ENCODE measurements at regions not wholly inside any gene's neighbourhood (a gene's known extent, or its start where the extent isn't known, plus 50 kb on each side); places are given as distances from the start of the nearest gene placed in this dataset.

DNA sequence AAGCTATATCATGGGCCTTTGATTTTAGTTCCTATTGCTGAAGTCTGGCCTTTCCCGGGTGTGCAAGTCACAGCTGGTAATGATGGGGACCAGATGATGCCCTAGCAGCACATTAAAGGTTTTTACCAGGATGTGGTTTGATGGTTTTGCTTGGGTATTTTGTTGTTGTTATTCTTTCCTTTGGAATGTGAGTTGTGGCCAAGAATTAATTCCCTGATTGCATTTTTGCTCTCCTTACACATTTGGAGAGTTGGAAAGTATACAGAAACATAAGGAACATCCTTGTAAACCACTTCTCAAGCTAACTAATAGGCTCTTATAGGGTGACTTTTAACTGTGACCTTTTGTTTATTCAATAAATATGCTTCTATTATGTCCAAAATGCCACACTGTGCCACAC, 154.1 kb upstream of the MMADHC start:
- H3K4me1 Mint-ChIP-seq (ENCODE audit: low read depth): no peaks in the 10 kb centered on the region
- no peak for DNase-seq (ENCODE audit: low spot score)
- no peak overlapping the region for H3K4me3 Mint-ChIP-seq (ENCODE audit: low read depth)
- no peak overlapping the region for H3K27ac Mint-ChIP-seq
- H3K36me3 Mint-ChIP-seq (ENCODE audit: low read depth): no peaks in the 10 kb centered on the region
- no peaks in the 10 kb centered on the region for H3K27me3 Mint-ChIP-seq (ENCODE audit: low read depth)
- H3K9me3 Mint-ChIP-seq: no peaks in the 10 kb centered on the region
- intact Hi-C loops (cut with micrococcal nuclease): no loop called here

DNA sequence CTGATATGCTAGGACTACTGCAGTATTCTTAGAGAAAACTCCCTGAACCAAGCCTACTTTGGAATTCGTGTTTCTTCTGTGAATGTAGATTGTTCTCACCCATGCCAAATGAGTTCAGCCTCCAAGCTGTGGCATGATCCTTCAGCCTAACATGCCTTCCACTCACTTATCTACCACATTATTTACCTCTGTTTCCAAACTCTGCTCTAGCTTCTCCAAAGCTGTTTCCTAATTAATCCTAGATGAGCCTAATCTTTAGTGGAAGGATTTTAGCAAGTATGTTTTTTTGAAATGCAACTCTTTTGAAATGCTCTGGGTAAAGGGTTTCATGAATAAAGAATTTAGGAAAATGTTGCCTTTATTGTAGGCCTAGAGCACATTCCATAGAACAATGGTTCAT, 152.9 kb upstream of the MMADHC start:
- H3K4me1 Mint-ChIP-seq (ENCODE audit: low read depth): no peaks in the 10 kb centered on the region
- intact Hi-C loops (cut with micrococcal nuclease): no loop called here
- no peaks in the 10 kb centered on the region for H3K36me3 Mint-ChIP-seq (ENCODE audit: low read depth)
- no peak for DNase-seq (ENCODE audit: low spot score)
- H3K27ac Mint-ChIP-seq: no peak overlapping the region
- no peak overlapping the region for H3K4me3 Mint-ChIP-seq (ENCODE audit: low read depth)
- no peaks in the 10 kb centered on the region for H3K27me3 Mint-ChIP-seq (ENCODE audit: low read depth)
- H3K9me3 Mint-ChIP-seq: no peaks in the 10 kb centered on the region

DNA sequence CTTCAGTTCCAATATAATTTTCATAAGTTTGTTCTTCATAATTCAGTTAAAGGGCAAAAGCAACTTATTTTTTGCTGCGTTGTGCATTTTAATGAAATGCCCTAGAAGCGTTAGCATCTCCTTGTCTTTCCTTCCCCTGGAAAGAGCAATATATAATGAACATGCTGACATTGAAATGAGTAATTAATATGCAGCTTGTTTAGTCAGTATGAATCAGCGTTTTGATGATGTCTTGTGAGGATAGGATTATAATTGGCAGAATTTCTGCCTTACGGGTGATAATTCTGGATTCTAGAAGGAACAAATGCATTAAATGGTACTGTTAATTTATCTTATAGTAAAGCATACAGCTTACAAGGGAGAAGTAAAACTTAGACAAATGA, 152.3 kb upstream of the MMADHC start:
- Mint-ChIP-seq H3K4me1 (ENCODE audit: low read depth) (no peaks in the 10 kb centered on the region), H3K27me3 (ENCODE audit: low read depth) (no peaks in the 10 kb centered on the region), H3K27ac (no peak overlapping the region), H3K4me3 (ENCODE audit: low read depth) (no peak overlapping the region), H3K36me3 (ENCODE audit: low read depth) (no peaks in the 10 kb centered on the region), H3K9me3 (no peaks in the 10 kb centered on the region)
- intact Hi-C loops (cut with micrococcal nuclease): no loop called here
- DNase-seq (ENCODE audit: low spot score): no peak

DNA sequence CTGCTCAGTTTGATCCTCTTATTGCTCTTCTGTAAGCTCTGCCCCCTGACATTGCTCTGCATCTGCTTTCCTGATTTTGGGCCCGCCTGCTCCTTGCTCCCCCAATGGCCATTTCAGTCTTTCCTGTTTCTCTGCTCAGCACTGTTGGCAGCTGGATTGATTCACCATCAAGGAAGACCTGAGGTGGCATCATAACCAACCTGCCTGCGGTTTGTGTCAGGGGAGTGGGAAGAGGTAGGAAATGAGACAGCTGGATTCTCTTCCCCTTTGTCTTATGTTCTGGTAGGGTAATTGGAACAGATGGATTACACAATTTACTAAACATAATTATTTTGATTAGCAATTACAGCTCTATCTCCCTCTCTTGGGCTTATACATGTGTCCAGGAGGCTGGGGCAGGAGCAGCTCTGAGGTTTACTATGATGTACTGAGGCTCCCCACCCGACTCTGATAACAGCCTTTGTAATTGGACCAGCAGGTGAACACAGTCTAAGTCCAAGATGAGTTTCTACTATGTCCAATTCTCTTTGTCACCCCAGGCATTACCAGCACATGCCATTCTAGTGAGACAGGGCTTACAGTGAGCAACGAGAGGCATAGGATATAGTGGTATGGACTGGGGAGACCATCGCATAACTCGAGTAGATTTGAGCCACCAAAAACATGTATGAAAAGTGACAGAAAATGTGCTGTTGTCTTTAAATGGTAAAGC, 151.8 kb upstream of the MMADHC start:
- no peak for DNase-seq (ENCODE audit: low spot score)

DNA sequence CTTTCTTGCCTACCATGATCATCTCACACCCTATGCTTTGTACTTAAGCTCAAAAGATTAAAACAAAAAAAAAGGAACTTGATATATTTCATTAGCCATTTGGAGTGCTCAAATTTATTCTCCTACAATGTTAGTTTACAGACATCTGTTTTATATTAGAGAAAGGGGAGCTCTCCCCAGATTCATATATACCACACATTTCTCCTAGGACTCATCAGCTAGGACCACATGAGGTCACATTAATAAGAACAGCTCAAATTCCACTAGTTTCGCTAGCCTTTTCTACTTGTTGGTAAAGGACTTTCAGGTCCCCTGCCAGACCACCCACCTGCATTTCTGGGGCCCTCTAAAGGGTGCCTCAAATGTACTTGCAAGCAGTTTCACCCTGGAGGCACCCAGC, 151.2 kb upstream of the MMADHC start:
- Mint-ChIP-seq H3K4me3 (ENCODE audit: low read depth) (no peak overlapping the region), H3K36me3 (ENCODE audit: low read depth) (no peaks in the 10 kb centered on the region), H3K9me3 (no peaks in the 10 kb centered on the region), H3K27me3 (ENCODE audit: low read depth) (no peaks in the 10 kb centered on the region), H3K4me1 (ENCODE audit: low read depth) (no peaks in the 10 kb centered on the region), H3K27ac (no peak overlapping the region)
- DNase-seq (ENCODE audit: low spot score): no peak
- intact Hi-C loops (cut with micrococcal nuclease): no loop called here

More for the DNA sequence above, 151.8 kb upstream of the MMADHC start:
- H3K4me1 Mint-ChIP-seq (ENCODE audit: low read depth): no peaks in the 10 kb centered on the region
- H3K27ac Mint-ChIP-seq: no peak overlapping the region
- H3K9me3 Mint-ChIP-seq: no peaks in the 10 kb centered on the region
- intact Hi-C loops (cut with micrococcal nuclease): no loop called here
- H3K36me3 Mint-ChIP-seq (ENCODE audit: low read depth): no peaks in the 10 kb centered on the region
- no peak overlapping the region for H3K4me3 Mint-ChIP-seq (ENCODE audit: low read depth)
- no peaks in the 10 kb centered on the region for H3K27me3 Mint-ChIP-seq (ENCODE audit: low read depth)

DNA sequence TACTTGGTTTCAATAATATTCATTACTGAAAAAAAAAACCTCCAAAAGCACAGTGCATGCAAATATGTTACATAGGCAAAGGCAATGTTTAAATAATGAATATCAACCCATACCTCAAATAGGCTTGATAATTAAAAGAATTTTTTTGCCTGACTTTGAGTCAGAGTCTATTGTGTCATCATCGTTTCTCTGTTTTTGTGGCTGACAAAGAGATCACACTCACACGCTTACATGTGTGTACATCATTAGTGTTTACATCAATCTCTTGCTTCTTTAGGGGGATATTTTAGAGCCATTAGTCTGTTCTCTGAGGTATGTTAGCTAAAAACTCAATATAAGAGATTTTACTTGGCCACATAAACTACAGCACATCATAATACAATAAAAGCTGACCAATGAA, 150.3 kb upstream of the MMADHC start:
- no peak for DNase-seq (ENCODE audit: low spot score)
- intact Hi-C loops (cut with micrococcal nuclease): no loop called here
- Mint-ChIP-seq H3K36me3 (ENCODE audit: low read depth) (no peaks in the 10 kb centered on the region), H3K27me3 (ENCODE audit: low read depth) (no peaks in the 10 kb centered on the region), H3K4me3 (ENCODE audit: low read depth) (no peak overlapping the region), H3K4me1 (ENCODE audit: low read depth) (no peaks in the 10 kb centered on the region), H3K27ac (no peak overlapping the region), H3K9me3 (no peaks in the 10 kb centered on the region)

DNA sequence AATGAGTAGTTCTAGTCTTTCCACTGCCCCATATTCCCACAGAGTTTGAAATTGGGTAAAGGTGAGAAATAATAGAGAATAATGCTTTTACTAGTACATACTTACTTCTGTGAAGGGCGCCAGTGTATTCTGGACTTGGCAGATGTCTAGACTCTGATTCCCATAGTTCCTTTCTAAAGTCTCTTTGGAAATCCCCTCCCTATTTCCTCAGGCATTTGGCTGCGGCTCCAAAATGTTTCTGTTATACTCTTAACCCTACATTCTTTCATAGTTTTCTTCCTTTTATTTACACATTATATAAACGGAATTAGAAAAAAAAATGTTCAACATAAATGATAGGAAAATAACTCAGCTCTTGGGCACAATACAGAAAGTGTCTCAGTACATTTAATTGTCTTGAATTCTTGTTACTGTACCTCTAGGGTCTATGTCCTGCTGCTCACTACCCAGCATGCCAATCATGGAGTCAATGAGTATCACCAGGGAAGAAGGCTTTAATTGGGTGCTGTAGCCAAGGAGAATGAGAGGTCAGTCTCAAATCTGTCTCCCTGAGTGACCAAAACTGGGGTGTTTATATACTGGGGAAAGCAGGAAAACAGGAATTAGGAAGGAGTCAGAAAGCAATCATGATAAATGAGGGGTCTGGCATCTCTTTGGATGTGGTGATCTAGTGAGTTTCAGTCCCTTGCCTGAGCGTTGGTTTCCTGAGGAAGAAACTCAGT, 147.8 kb upstream of the MMADHC start:
- intact Hi-C loops (cut with micrococcal nuclease): no loop called here
- Mint-ChIP-seq H3K4me3 (ENCODE audit: low read depth) (no peak overlapping the region), H3K9me3 (no peaks in the 10 kb centered on the region), H3K27ac (no peak overlapping the region), H3K36me3 (ENCODE audit: low read depth) (no peaks in the 10 kb centered on the region), H3K4me1 (ENCODE audit: low read depth) (no peaks in the 10 kb centered on the region), H3K27me3 (ENCODE audit: low read depth) (no peaks in the 10 kb centered on the region)
- DNase-seq (ENCODE audit: low spot score): no peak

DNA sequence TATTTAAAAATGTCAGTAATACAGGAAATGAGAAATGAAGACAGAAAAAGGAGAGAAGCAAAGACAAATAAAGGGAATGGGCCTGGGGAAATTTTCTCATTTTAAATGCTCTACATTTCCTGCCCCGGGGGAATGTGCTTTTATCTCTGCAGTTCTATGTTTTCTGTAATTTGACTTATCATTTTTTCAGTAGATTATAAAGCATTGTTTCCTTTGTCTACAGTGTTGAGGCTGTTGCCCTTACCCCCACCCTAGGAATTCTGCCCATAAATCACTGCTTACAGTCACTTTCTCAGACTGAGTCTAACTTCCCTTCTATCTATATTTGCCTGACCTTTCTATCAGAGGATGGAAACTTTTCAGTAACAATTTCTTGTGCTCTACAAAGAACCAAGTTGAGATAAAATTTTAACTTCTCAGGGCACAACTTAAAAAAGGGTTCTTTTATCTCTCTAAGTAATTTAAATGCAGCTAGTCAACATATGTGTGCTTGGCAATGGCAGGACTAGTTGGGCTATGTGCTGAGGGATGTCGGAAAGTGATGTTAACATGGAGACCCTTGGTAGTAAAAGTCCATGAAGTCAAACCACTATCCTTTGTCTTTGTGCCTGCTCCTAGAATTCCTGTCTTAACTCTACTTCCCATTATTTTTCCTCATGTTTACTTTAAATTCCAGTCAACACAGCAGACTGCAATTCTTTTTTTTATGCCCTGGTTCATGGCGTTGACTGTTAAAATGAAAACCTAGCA, 146.5 kb upstream of the MMADHC start:
- no peaks in the 10 kb centered on the region for H3K9me3 Mint-ChIP-seq
- H3K27ac Mint-ChIP-seq: no peak overlapping the region
- no peaks in the 10 kb centered on the region for H3K27me3 Mint-ChIP-seq (ENCODE audit: low read depth)
- DNase-seq (ENCODE audit: low spot score): no peak
- H3K36me3 Mint-ChIP-seq (ENCODE audit: low read depth): no peaks in the 10 kb centered on the region
- no peaks in the 10 kb centered on the region for H3K4me1 Mint-ChIP-seq (ENCODE audit: low read depth)
- H3K4me3 Mint-ChIP-seq (ENCODE audit: low read depth): no peak overlapping the region
- intact Hi-C loops (cut with micrococcal nuclease): no loop called here

DNA sequence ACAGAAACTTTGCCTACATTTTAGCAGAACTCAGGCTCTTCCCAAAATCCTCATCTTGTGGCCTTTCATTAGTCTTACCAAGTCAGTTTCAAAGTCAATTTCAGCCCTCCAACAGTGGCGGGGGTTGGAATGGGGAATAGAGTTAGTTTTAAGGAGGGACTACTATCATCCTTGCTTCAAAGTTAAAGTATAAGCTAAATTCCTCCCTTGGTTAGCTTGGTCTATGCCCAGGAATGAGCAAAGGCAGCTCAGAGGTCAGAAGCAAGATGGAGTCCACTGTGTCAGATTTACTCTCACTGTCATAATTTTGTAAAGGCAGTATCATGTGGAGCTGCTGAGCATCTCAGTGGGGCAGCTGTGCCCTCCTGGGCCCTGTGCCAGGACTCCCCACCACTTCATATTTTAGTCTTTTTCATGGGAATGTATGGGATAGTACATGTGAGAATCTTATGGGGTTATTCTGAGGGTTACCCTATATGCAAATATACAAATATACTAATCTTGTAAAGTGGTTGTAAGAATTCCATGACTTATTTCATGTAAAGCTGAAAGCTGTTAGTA, 145.2 kb upstream of the MMADHC start:
- intact Hi-C loops (cut with micrococcal nuclease): no loop called here
- Mint-ChIP-seq H3K9me3 (no peaks in the 10 kb centered on the region), H3K27me3 (ENCODE audit: low read depth) (no peaks in the 10 kb centered on the region), H3K27ac (no peak overlapping the region), H3K36me3 (ENCODE audit: low read depth) (no peaks in the 10 kb centered on the region), H3K4me1 (ENCODE audit: low read depth) (no peaks in the 10 kb centered on the region), H3K4me3 (ENCODE audit: low read depth) (no peak overlapping the region)
- DNase-seq (ENCODE audit: low spot score): no peak

DNA sequence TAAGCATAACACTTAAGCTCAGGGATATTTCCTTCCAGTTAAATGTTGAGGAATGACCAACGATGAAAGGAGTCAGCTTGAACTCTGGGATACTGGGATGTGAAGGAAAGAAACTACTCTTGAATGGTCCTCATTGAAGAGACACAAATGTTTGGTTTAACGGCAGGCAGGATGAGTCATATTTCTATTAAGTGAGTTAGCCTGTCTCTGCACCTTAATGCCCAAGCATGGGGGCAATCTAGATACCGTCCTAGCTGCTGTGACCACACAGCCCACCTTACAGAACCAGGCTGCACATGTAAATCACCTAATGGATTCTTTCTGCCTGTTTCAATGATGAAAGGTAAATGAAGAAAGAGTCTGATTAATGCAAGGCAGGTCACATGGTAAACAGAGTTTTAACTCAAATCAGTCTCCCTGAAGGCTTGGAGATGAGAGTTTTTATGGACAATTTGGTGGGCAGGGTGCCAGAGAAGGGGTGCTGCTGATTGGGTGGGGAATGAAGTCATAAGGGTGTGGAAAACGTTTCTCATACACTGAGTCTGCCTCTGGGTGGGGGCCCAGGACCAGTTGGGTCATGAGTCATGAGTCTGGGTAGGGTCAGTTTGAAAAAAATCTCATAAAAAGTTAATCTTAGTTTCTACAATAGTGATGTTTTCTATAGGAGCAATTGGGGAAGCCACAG, 144.6 kb upstream of the MMADHC start:
- H3K27ac Mint-ChIP-seq: no peak overlapping the region
- no peaks in the 10 kb centered on the region for H3K36me3 Mint-ChIP-seq (ENCODE audit: low read depth)
- no peak overlapping the region for H3K4me3 Mint-ChIP-seq (ENCODE audit: low read depth)
- intact Hi-C loops (cut with micrococcal nuclease): no loop called here
- no peaks in the 10 kb centered on the region for H3K27me3 Mint-ChIP-seq (ENCODE audit: low read depth)
- no peaks in the 10 kb centered on the region for H3K9me3 Mint-ChIP-seq
- H3K4me1 Mint-ChIP-seq (ENCODE audit: low read depth): no peaks in the 10 kb centered on the region
- no peak for DNase-seq (ENCODE audit: low spot score)

DNA sequence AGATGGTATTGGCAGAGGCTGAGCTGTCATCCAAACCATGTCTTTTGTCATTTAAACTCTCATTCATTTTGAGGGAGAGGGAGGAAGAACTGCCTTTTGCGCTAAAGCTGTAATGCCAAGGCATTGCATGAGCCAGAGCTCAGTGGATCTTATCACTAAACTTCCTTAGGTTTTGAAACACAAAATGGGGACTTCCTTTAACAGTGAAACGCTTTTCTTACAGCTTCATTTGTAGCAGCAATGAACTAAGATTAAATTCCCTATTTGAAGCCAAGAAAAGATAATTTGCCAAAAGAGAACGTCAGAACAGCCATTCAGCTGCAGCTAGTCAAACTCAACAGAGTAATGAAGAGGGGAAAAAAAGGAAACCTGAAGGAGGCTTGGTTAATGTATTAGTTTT, 143.5 kb upstream of the MMADHC start:
- Mint-ChIP-seq H3K27ac (no peak overlapping the region), H3K36me3 (ENCODE audit: low read depth) (no peaks in the 10 kb centered on the region), H3K9me3 (no peaks in the 10 kb centered on the region), H3K27me3 (ENCODE audit: low read depth) (no peaks in the 10 kb centered on the region), H3K4me1 (ENCODE audit: low read depth) (no peaks in the 10 kb centered on the region), H3K4me3 (ENCODE audit: low read depth) (no peak overlapping the region)
- intact Hi-C loops (cut with micrococcal nuclease): no loop called here
- DNase-seq (ENCODE audit: low spot score): no peak

DNA sequence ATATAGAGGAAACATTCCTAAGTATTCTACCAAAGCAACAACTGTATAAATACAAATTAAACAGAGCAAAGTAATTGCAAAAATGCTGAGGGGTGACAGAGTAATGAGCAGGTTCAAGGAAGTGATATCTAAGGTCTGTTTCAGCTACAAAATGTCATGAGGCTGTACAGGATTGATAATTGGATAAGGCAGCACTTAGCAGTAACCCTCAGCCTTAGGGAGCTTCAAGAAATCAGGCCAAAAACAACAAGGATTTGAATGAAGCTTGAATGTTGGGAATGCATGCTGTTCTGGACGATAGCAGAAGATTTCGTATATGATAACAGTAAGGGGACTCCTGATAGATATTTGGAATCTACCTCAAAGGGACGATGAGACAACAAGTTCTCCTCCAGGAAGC, 142.0 kb upstream of the MMADHC start:
- no peaks in the 10 kb centered on the region for H3K36me3 Mint-ChIP-seq (ENCODE audit: low read depth)
- intact Hi-C loops (cut with micrococcal nuclease): no loop called here
- H3K4me3 Mint-ChIP-seq (ENCODE audit: low read depth): no peak overlapping the region
- H3K27ac Mint-ChIP-seq: no peak overlapping the region
- H3K4me1 Mint-ChIP-seq (ENCODE audit: low read depth): no peaks in the 10 kb centered on the region
- no peaks in the 10 kb centered on the region for H3K9me3 Mint-ChIP-seq
- DNase-seq (ENCODE audit: low spot score): no peak
- no peaks in the 10 kb centered on the region for H3K27me3 Mint-ChIP-seq (ENCODE audit: low read depth)

Data from activated T-helper 2 cell treated with anti-CD3 and anti-CD28 coated beads, Interferon-gamma antibody, Interleukin-2, Interleukin-4, amounts not matched to agents 10 μg/mL and 5 μg/mL and 100 μg/mL, durations not matched to agents 14 hours and 24 hours and 36 hours (primary cell).